ENCODE measurements at regions not wholly inside any gene's neighbourhood (a gene's known extent, or its start where the extent isn't known, plus 50 kb on each side); places are given as distances from the start of the nearest gene placed in this dataset.

- no peak for DNase-seq
These were observed 245.4 kb downstream of the BUD13 start for GRCh38 chr11:116527180-116527991.

- DNase-seq = no peak
These were observed 246.8 kb downstream of the BUD13 start for GRCh38 chr11:116525961-116526495.

- DNase-seq = no peak
These were observed 253.3 kb downstream of the BUD13 start for GRCh38 chr11:116519499-116519898.

GRCh38 chr11:116518141-116518540 is 254.6 kb downstream of the BUD13 start:
- DNase-seq = no peak

- DNase-seq = no peak
These were observed 255.2 kb downstream of the BUD13 start for GRCh38 chr11:116517584-116517983.

GRCh38 chr11:116517077-116517476 is 255.7 kb downstream of the BUD13 start:
- no peak for DNase-seq

- DNase-seq = no peak
These were observed 257.1 kb downstream of the BUD13 start for GRCh38 chr11:116515664-116516184.

GRCh38 chr11:116513894-116514293 is 258.9 kb downstream of the BUD13 start:
- no peak for DNase-seq

- DNase-seq = no peak
These were observed 259.4 kb downstream of the BUD13 start for GRCh38 chr11:116513278-116513823.

- no peak for DNase-seq
These were observed 259.9 kb downstream of the BUD13 start for GRCh38 chr11:116512841-116513240.

GRCh38 chr11:116511684-116512083 is 261.1 kb downstream of the BUD13 start:
- DNase-seq = no peak

- no peak for DNase-seq
These were observed 261.7 kb downstream of the BUD13 start for GRCh38 chr11:116510886-116511650.

GRCh38 chr11:116510166-116510565 is 262.6 kb downstream of the BUD13 start:
- DNase-seq = no peak

GRCh38 chr11:116509551-116509950 is 263.2 kb downstream of the BUD13 start:
- DNase-seq = no peak

- no peak for DNase-seq
These were observed 264.7 kb downstream of the BUD13 start for GRCh38 chr11:116507849-116508695.

- DNase-seq = no peak
These were observed 265.8 kb downstream of the BUD13 start for GRCh38 chr11:116507016-116507415.

- no peak for DNase-seq
These were observed 266.4 kb downstream of the BUD13 start for GRCh38 chr11:116506263-116506825.

- no peak for DNase-seq
These were observed 267.2 kb downstream of the BUD13 start for GRCh38 chr11:116505298-116506262.

GRCh38 chr11:116504541-116505297 is 268.1 kb downstream of the BUD13 start:
- no peak for DNase-seq
